Kidney epithelial cell (primary cell): ENCODE measurements at regions not wholly inside any gene's neighbourhood (a gene's known extent, or its start where the extent isn't known, plus 50 kb on each side); places are given as distances from the start of the nearest gene placed in this dataset.

Source experiments
- DNase-seq: peaks from one replicate; pipeline ENCODE4 v3.0.0-alpha.2; 2010; ENCODE audit warnings: low read depth
- H3K27me3 ChIP-seq: 2 replicates; pipeline ENCODE4 v1.6.0; 2011; ENCODE audit warnings: low read length; ENCODE audit not compliant: control insufficient read depth, insufficient read depth
- H3K36me3 ChIP-seq: 2 replicates; pipeline ENCODE4 v1.5.1; 2011; ENCODE audit warnings: low read length; ENCODE audit not compliant: control insufficient read depth, insufficient read depth
- H3K4me3 ChIP-seq: 2 replicates; pipeline ENCODE4 v1.5.1; 2011; ENCODE audit warnings: low read depth, mild to moderate bottlenecking, control low read depth, low read length
- CTCF ChIP-seq: IDR thresholded peaks from 2 replicates; pipeline ENCODE4 v1.5.1; 2011; ENCODE audit warnings: mild to moderate bottlenecking, moderate library complexity, low read length, control low read depth, inconsistent platforms; ENCODE audit not compliant: insufficient read depth, poor library complexity, severe bottlenecking

GRCh38 chr11:104565583-104565961 is 332.7 kb downstream of the CASP12 start:
- no peak for DNase-seq

GRCh38 chr11:104564921-104565582 is 333.2 kb downstream of the CASP12 start:
- no peak overlapping the region for H3K4me3 ChIP-seq
- DNase-seq = no peak
- no peak for TF ChIP-seq CTCF

More at GRCh38 chr11:104565583-104565961, 332.7 kb downstream of the CASP12 start:
- Histone ChIP-seq H3K27me3 (no peaks in the 10 kb centered on the region), H3K4me3 (no peak overlapping the region), H3K36me3 (no peaks in the 10 kb centered on the region)
- no peak for TF ChIP-seq CTCF

GRCh38 chr11:104556606-104557301 is 341.5 kb downstream of the CASP12 start:
- Histone ChIP-seq H3K4me3 (no peak overlapping the region), H3K27me3 (no peaks in the 10 kb centered on the region), H3K36me3 (no peaks in the 10 kb centered on the region)
- TF ChIP-seq CTCF = no peak
- no peak for DNase-seq

More at GRCh38 chr11:104564921-104565582, 333.2 kb downstream of the CASP12 start:
- Histone ChIP-seq H3K36me3 (no peaks in the 10 kb centered on the region), H3K27me3 (no peaks in the 10 kb centered on the region)

- H3K27me3 ChIP-seq = no peaks in the 10 kb centered on the region
- no peak for TF ChIP-seq CTCF
- no peaks in the 10 kb centered on the region for H3K36me3 ChIP-seq
- DNase-seq = no peak
- H3K4me3 ChIP-seq = no peak overlapping the region
Observed at GRCh38 chr11:104549019-104549418, 349.2 kb downstream of the CASP12 start.

DNA sequence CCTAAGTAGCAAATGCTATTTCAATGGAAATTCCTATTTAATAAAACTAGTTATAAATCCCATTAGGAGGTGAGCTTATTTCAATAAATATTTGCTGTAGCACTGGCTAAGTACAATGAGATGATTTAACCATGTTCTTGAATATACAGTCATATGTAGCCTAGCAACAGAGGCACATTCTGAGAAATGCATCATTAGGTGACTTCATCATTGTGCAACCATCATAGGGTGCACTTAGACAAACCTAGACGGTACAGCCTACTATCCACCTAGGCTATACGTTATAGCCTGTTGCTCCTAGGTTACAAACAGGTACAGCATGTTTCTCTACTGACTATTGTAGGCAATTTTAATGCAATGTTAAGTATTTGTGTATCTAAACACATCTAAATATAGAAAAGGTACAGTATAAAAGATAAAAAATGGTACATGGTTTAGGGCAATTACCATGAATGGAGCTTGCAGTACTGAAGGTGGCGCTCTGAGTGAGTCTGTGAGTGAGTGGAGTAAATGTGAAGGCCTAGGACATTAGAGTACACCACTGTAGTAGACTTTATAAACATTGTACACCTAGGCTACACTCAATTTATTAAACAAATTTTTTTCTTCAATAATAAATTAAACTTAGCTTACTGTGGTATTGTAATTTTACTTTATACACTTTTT is 350.1 kb downstream of the CASP12 start:
- H3K4me3 ChIP-seq = no peak overlapping the region
- H3K27me3 ChIP-seq = no peaks in the 10 kb centered on the region
- TF ChIP-seq CTCF = no peak
- no peaks in the 10 kb centered on the region for H3K36me3 ChIP-seq
- DNase-seq = peak; percentile 34
